Caco-2 (cell line): ENCODE measurements at regions not wholly inside any gene's neighbourhood (a gene's known extent, or its start where the extent isn't known, plus 50 kb on each side); places are given as distances from the start of the nearest gene placed in this dataset.

Source experiments
- BruUV-seq: library from RNA; stranded (reverse); fragments of 400-500 nt; replicated peaks from 2 replicates; lab custom pipeline; 2021; lab: Mats Ljungman, UMichigan
- CTCF ChIA-PET: fragments of 300-600 bp; sonication (Branson Sonifier 250); formaldehyde crosslinking; loops from one replicate; lab custom pipeline; 2022; ENCODE audit warnings: antibody characterized with exemption; lab: Charles Lee
- POLR2A ChIA-PET: fragments of 300-600 bp; sonication (Branson Sonifier 250); formaldehyde crosslinking; loops from one replicate; lab custom pipeline; 2022; ENCODE audit warnings: antibody characterized with exemption; lab: Charles Lee
- DNase-seq, 2 experiments: peaks; one replicate each; pipeline versions ENCODE4 v3.0.0 to v3.0.0-alpha.2; 2020 to 2022
- H3K27me3 ChIP-seq: replicated peaks from 2 replicates; pipeline ENCODE4 v1.6.0; 2011; ENCODE audit warnings: low read length; ENCODE audit not compliant: control insufficient read depth, insufficient read depth
- H3K36me3 ChIP-seq: 2 replicates; pipeline ENCODE4 v1.5.1; 2011; ENCODE audit warnings: low read length; ENCODE audit not compliant: control insufficient read depth, insufficient read depth
- H3K4me1 ChIP-seq: fragments of 250-450 bp; sonication (Bioruptor Pico); 2 replicates; pipeline ENCODE4 v1.5.1; 2020; ENCODE audit warnings: mild to moderate bottlenecking
- H3K4me3 ChIP-seq: 2 replicates; pipeline ENCODE4 v1.5.1; 2011; ENCODE audit warnings: low read depth, mild to moderate bottlenecking, control low read depth, low read length
- H3K9me3 ChIP-seq: fragments of 250-450 bp; sonication (Bioruptor Pico); 2 replicates; pipeline ENCODE4 v1.5.1; 2020; ENCODE audit warnings: mild to moderate bottlenecking, moderate library complexity
- H3K27ac Mint-ChIP-seq: one replicate; pipeline ENCODE4 v1.8.0; 2022; ENCODE audit warnings: mixed read lengths; ENCODE audit not compliant: unreplicated experiment
- H3K27me3 Mint-ChIP-seq: one replicate; pipeline ENCODE4 v1.8.0; 2022; ENCODE audit warnings: mixed read lengths; ENCODE audit not compliant: insufficient read depth, unreplicated experiment
- H3K36me3 Mint-ChIP-seq: one replicate; pipeline ENCODE4 v1.8.0; 2022; ENCODE audit warnings: mild to moderate bottlenecking, mixed read lengths; ENCODE audit not compliant: insufficient read depth, unreplicated experiment
- H3K4me1 Mint-ChIP-seq: one replicate; pipeline ENCODE4 v1.8.0; 2022; ENCODE audit warnings: low read depth, mixed read lengths; ENCODE audit not compliant: unreplicated experiment
- H3K4me3 Mint-ChIP-seq: one replicate; pipeline ENCODE4 v1.8.0; 2022; ENCODE audit warnings: mild to moderate bottlenecking, moderate library complexity, mixed read lengths; ENCODE audit not compliant: unreplicated experiment
- H3K9me3 Mint-ChIP-seq: one replicate; pipeline ENCODE4 v1.8.0; 2022; ENCODE audit warnings: mixed read lengths; ENCODE audit not compliant: unreplicated experiment
- CTCF ChIP-seq, 2 experiments: fragments of 200-600 bp in 1 of 2; IDR thresholded peaks; 1 replicate in 1 of 2; 2 replicates in 1 of 2; pipeline versions ENCODE4 v1.5.1 to v1.8.0; 2011 to 2022; ENCODE audit warnings: antibody characterized with exemption in 1 of 2, control low read depth in 1 of 2, inconsistent platforms in 1 of 2, low read depth in 1 of 2, low read length in 1 of 2, mild to moderate bottlenecking in 1 of 2, moderate library complexity in 1 of 2; ENCODE audit not compliant: insufficient read depth in 1 of 2, severe bottlenecking in 1 of 2, unreplicated experiment in 1 of 2
- intact Hi-C: fragments of 100-400 bp; cut with micrococcal nuclease; formaldehyde crosslinking; loops from one replicate; pipeline ENCODE4 v1.10.0; 2022; ENCODE audit not compliant: unreplicated experiment

- POLR2A ChIA-PET: no interaction called here
- CTCF ChIA-PET: no interaction called here
- intact Hi-C loops: no loop called here
- Histone ChIP-seq H3K36me3 (no peaks in the 10 kb centered on the region), H3K9me3 (no peaks in the 10 kb centered on the region), H3K27me3 (no peaks in the 10 kb centered on the region), H3K4me1 (no peaks in the 10 kb centered on the region), H3K4me3 (no peak overlapping the region)
- BruUV-seq: no TSS peak
- Mint-ChIP-seq H3K9me3 (no peaks in the 10 kb centered on the region), H3K36me3 (no peaks in the 10 kb centered on the region), H3K27me3 (peaks cover 4% of the 10 kb centered on the region), H3K4me3 (no peak overlapping the region), H3K27ac (no peak overlapping the region), H3K4me1 (no peaks in the 10 kb centered on the region)
- TF ChIP-seq CTCF (IDR thresholded peaks at IDR 0.05; ENCODE audit: insufficient read depth in 1 of 2, low read depth in 1 of 2, low read length in 1 of 2, severe bottlenecking in 1 of 2, unreplicated experiment in 1 of 2): no peak
- no peak for DNase-seq
These were observed 166.5 kb upstream of the PRR16 start for GRCh38 chr5:120297616-120298015.

- Histone ChIP-seq H3K9me3 (no peaks in the 10 kb centered on the region), H3K4me1 (no peaks in the 10 kb centered on the region), H3K36me3 (no peaks in the 10 kb centered on the region), H3K4me3 (no peak overlapping the region), H3K27me3 (no peaks in the 10 kb centered on the region)
- no TSS peak for BruUV-seq
- DNase-seq: no peak
- H3K36me3 Mint-ChIP-seq: no peaks in the 10 kb centered on the region
- H3K9me3 Mint-ChIP-seq: no peaks in the 10 kb centered on the region
- no peak overlapping the region for H3K27ac Mint-ChIP-seq
- no peaks in the 10 kb centered on the region for H3K4me1 Mint-ChIP-seq
- no peak for TF ChIP-seq CTCF (IDR thresholded peaks at IDR 0.05; ENCODE audit: insufficient read depth in 1 of 2, low read depth in 1 of 2, low read length in 1 of 2, severe bottlenecking in 1 of 2, unreplicated experiment in 1 of 2)
- POLR2A ChIA-PET: no interaction called here
- CTCF ChIA-PET: no interaction called here
- intact Hi-C loops: no loop called here
- H3K4me3 Mint-ChIP-seq: no peak overlapping the region
- no peaks in the 10 kb centered on the region for H3K27me3 Mint-ChIP-seq
These were observed 165.1 kb upstream of the PRR16 start for GRCh38 chr5:120298981-120299380.

GRCh38 chr5:120304663-120305062 is 159.4 kb upstream of the PRR16 start:
- no peaks in the 10 kb centered on the region for H3K4me1 ChIP-seq
- Mint-ChIP-seq H3K27ac (no peak overlapping the region), H3K36me3 (no peaks in the 10 kb centered on the region), H3K4me1 (no peaks in the 10 kb centered on the region), H3K27me3 (no peaks in the 10 kb centered on the region), H3K9me3 (no peaks in the 10 kb centered on the region), H3K4me3 (no peak overlapping the region)
- no peaks in the 10 kb centered on the region for H3K9me3 ChIP-seq
- no peaks in the 10 kb centered on the region for H3K27me3 ChIP-seq
- no TSS peak for BruUV-seq
- no peak for DNase-seq
- no peak overlapping the region for H3K4me3 ChIP-seq
- no peak for TF ChIP-seq CTCF (IDR thresholded peaks at IDR 0.05; ENCODE audit: insufficient read depth in 1 of 2, low read depth in 1 of 2, low read length in 1 of 2, severe bottlenecking in 1 of 2, unreplicated experiment in 1 of 2)
- POLR2A ChIA-PET: no interaction called here
- H3K36me3 ChIP-seq: no peaks in the 10 kb centered on the region
- intact Hi-C loops: no loop called here
- CTCF ChIA-PET: no interaction called here
